Common myeloid progenitor, CD34-positive (primary cell): ENCODE measurements at regions not wholly inside any gene's neighbourhood (a gene's known extent, or its start where the extent isn't known, plus 50 kb on each side); places are given as distances from the start of the nearest gene placed in this dataset.

Source experiments
- CTCF ChIA-PET: fragments of 350-600 bp; sonication (Branson Sonifier 250); formaldehyde crosslinking; loops from one replicate; lab custom pipeline; 2021; ENCODE audit warnings: antibody characterized with exemption; lab: Charles Lee
- POLR2A ChIA-PET: fragments of 350-600 bp; sonication (Branson Sonifier 250); formaldehyde crosslinking; loops from one replicate; lab custom pipeline; 2021; ENCODE audit warnings: antibody characterized with exemption; lab: Charles Lee
- DNase-seq, 3 donors: peaks; one replicate each; pipeline versions ENCODE4 v3.0.0 to v3.0.0-alpha.2; 2013
- H3K27ac ChIP-seq, 2 experiments: 1 replicate in 1 of 2; 2 replicates in 1 of 2; pipeline ENCODE4 v1.7.0; 2013; ENCODE audit warnings: inconsistent platforms in 2 of 2, low read length in 2 of 2, mild to moderate bottlenecking in 2 of 2, low read depth in 1 of 2, moderate library complexity in 1 of 2; ENCODE audit not compliant: severe bottlenecking in 2 of 2, insufficient read depth in 1 of 2, poor library complexity in 1 of 2
- H3K27me3 ChIP-seq, 5 experiments: replicated peaks in 2 of 5; 1 replicate in 3 of 5; 2 replicates in 2 of 5; pipeline versions ENCODE4 v1.6.1 to v1.7.0; 2013; ENCODE audit warnings: low read length in 4 of 5, mild to moderate bottlenecking in 2 of 5, moderate library complexity in 2 of 5, inconsistent platforms in 1 of 5; ENCODE audit not compliant: insufficient read depth in 5 of 5, control insufficient read depth in 4 of 5
- H3K36me3 ChIP-seq, 4 experiments: 1 replicate in 2 of 4; 2 replicates in 2 of 4; pipeline versions ENCODE4 v1.6.1 to v1.7.0; 2013; ENCODE audit warnings: low read length in 3 of 4, control low read depth in 1 of 4, mild to moderate bottlenecking in 1 of 4; ENCODE audit not compliant: control insufficient read depth in 4 of 4, insufficient read depth in 4 of 4
- H3K4me1 ChIP-seq, 4 experiments: 1 replicate in 3 of 4; 2 replicates in 1 of 4; pipeline versions ENCODE4 v1.6.1 to v1.7.1; 2013; ENCODE audit warnings: low read length in 3 of 4, mild to moderate bottlenecking in 3 of 4, control low read depth in 1 of 4, inconsistent platforms in 1 of 4, moderate library complexity in 1 of 4; ENCODE audit not compliant: control insufficient read depth in 4 of 4, insufficient read depth in 4 of 4; ENCODE audit errors: control extremely low read depth in 1 of 4
- H3K4me3 ChIP-seq, 7 experiments: 1 replicate in 4 of 7; 2 replicates in 3 of 7; pipeline versions ENCODE4 v1.5.1 to v1.7.0; 2013; ENCODE audit warnings: mild to moderate bottlenecking in 7 of 7, low read length in 6 of 7, moderate library complexity in 6 of 7, inconsistent platforms in 2 of 7, low read depth in 2 of 7, control low read depth in 1 of 7; ENCODE audit not compliant: insufficient read depth in 4 of 7, control insufficient read depth in 1 of 7; ENCODE audit errors: extremely low read depth in 1 of 7
- H3K9me3 ChIP-seq, 5 experiments: 1 replicate in 4 of 5; 2 replicates in 1 of 5; pipeline versions ENCODE4 v1.6.1 to v1.7.1; 2013; ENCODE audit warnings: low read length in 4 of 5, mild to moderate bottlenecking in 2 of 5, inconsistent platforms in 1 of 5, low read depth in 1 of 5, moderate library complexity in 1 of 5; ENCODE audit not compliant: control insufficient read depth in 4 of 5, insufficient read depth in 2 of 5; ENCODE audit errors: control extremely low read depth in 1 of 5
- WGBS: methylation state at CpG from one replicate; pipeline ENCODE4 v1.1.5; 2013; ENCODE audit not compliant: insufficient coverage; 5-methylcytosine and 5-hydroxymethylcytosine counted together

DNA sequence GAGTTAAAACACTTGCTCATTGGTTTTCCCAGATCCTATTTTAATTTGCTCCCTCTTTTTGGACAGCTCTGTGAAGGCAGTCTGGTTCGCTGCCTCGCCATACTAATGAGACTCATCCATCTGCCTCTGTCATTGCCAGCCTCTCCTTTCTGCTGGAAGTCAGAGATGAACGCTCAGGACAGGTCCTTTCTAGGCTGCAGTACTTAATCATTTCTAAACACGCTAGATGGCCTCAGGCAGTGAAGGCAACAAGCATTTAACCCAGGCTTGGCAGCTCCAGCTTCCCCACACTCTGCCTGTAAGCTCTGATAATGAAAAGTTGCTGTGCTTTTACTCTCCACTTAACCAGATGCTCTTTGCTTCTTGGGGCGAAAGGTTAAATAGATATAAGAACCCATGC, 286.7 kb upstream of the POU3F2 start:
- Histone ChIP-seq H3K4me1 (no peaks in the 10 kb centered on the region), H3K36me3 (no peaks in the 10 kb centered on the region), H3K9me3 (no peaks in the 10 kb centered on the region), H3K27me3 (no peaks in the 10 kb centered on the region), H3K4me3 (no peak overlapping the region), H3K27ac (no peak overlapping the region)
- ChIA-PET CTCF (no interaction called here), POLR2A (no interaction called here)
- 76% methylated on average over 4 of the region's 5 CpGs for WGBS
- DNase-seq = no peak

DNA sequence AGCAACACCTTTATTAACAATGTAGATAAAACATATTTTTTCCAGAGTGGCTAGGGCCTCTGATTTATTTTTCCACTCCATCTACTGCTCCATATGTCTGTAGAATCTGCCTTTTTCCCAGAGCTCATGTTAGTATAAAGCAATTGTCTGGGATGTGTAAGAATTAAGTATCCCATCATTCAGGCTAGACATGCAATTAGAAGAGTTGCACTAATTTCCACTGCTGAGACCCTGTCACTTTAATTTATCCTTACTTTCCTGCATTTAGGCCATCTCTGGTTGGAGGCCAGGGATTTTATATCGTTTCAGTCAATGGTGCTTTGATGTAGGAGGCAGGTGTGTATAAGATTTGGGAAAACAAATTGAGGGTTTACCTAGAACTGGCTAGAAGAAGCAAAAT, 286.1 kb upstream of the POU3F2 start:
- CTCF ChIA-PET = no interaction called here
- Histone ChIP-seq H3K9me3 (no peaks in the 10 kb centered on the region), H3K4me3 (no peak overlapping the region), H3K4me1 (no peaks in the 10 kb centered on the region), H3K27ac (no peak overlapping the region), H3K27me3 (no peaks in the 10 kb centered on the region), H3K36me3 (no peaks in the 10 kb centered on the region)
- WGBS = no CpG with 5 or more reads among the region's 1 CpG
- no peak for DNase-seq
- POLR2A ChIA-PET = no interaction called here

DNA sequence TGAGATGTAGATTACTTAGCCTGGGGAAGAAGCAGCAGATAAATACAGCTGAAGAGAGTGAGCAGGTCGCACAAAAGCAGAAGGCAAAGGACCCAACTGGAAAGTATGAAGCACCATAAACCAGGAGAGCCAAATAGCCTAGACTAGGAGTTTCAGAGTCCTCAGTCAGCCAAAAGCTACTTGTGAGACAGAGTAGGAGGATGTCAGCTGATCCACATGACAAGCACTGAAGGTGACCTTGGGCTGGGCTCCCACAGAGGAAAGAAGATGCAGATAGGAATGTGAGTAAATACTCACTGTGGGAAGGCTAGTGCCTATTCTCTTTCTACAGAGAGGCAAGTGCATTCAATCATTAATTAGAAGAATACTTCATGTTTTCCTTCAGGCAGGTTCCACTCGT, 274.0 kb upstream of the POU3F2 start:
- no peaks in the 10 kb centered on the region for H3K4me1 ChIP-seq
- ChIA-PET CTCF (no interaction called here), POLR2A (no interaction called here)
- no peak for DNase-seq
- no peak overlapping the region for H3K27ac ChIP-seq
- H3K9me3 ChIP-seq = no peaks in the 10 kb centered on the region
- H3K27me3 ChIP-seq = no peaks in the 10 kb centered on the region
- WGBS = 83% methylated on average over 2 of the region's 2 CpGs
- H3K4me3 ChIP-seq = no peak overlapping the region
- H3K36me3 ChIP-seq = no peaks in the 10 kb centered on the region

DNA sequence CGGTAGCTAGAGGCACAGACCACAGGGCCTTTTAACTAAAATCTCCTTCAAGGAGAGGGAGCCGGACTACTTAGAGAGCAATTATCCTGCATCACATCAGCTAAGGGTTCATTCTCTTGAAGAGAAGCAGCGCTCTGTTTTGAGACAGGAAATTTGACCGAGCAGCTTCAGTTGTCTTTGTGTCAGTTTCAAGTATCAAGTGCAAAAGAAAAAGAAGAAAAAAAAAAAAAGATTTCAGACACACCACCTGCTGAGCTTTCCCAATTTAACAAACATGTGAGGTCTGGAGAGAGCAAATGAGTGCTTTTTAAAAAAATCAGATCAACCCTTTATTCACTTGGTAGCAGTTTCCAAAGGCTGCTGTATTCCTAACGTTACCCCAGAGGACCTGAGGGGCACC, 273.5 kb upstream of the POU3F2 start:
- Histone ChIP-seq H3K27me3 (no peaks in the 10 kb centered on the region), H3K4me1 (no peaks in the 10 kb centered on the region), H3K27ac (no peak overlapping the region), H3K9me3 (no peaks in the 10 kb centered on the region), H3K4me3 (no peak overlapping the region), H3K36me3 (no peaks in the 10 kb centered on the region)
- no peak for DNase-seq
- POLR2A ChIA-PET = no interaction called here
- CTCF ChIA-PET = no interaction called here
- WGBS = 81% methylated on average over 3 of the region's 5 CpGs

DNA sequence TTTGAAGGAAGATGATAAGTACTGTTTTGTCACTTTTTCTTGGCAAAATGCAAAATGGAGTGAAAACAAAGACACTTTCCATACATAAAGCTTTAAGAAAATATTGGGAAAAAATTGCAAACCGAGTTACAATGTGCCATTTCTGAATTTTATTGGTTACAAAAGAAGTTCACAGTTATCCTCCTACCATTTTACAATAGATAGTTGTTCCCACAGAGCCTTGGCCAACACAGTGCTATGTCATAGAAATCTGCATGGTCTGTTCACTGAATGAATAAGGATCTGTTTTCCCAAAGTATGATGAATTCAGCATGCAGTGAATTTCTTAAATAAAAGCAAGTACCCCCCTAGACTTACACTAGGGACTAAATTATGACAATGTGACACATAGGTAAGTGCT, 268.2 kb upstream of the POU3F2 start:
- POLR2A ChIA-PET = no interaction called here
- WGBS = no CpG with 5 or more reads among the region's 1 CpG
- DNase-seq = no peak

DNA sequence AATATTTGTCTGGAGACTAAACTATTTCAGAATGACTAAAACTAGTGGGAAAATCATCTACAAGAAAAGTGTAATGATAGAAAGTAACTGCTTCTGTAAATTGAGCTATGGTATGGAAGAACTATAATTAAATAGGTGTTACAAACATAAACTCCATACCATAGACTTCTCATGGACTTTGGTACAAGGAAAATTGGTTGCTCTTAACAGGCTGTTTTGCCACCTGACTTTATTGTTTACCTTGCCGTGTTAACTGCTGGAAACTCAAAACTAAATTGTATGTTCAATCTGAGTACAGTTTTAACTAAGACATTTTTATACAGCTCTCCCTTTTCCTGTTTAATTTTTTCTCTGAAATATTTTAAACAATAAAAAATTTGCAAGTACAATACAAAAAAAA, 261.8 kb upstream of the POU3F2 start:
- POLR2A ChIA-PET = no interaction called here
- DNase-seq = no peak
- WGBS = no CpG with 5 or more reads among the region's 1 CpG

More for the DNA sequence above, 268.2 kb upstream of the POU3F2 start:
- H3K4me1 ChIP-seq = no peaks in the 10 kb centered on the region
- no peak overlapping the region for H3K27ac ChIP-seq
- no peaks in the 10 kb centered on the region for H3K36me3 ChIP-seq
- CTCF ChIA-PET = no interaction called here
- H3K27me3 ChIP-seq = no peaks in the 10 kb centered on the region
- H3K9me3 ChIP-seq = no peaks in the 10 kb centered on the region
- H3K4me3 ChIP-seq = no peak overlapping the region

DNA sequence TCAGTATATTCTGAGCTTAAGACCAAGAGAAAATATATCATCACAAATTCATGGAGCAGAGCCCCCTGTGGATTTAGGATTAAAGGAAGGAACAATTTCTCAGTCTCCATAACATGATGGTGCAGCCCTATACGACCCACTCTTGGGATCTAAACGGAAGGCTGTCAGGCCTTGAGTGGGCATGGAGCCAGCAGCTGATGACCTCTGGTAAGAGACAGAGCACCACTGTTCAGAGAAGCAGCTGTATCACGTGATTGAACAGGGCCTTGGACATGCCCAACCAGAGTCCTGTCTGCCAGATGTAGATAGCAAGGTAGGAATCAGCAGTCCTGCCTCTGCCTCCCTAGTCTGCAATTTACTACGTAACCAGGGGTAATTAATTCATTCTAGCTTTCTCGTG, 259.4 kb upstream of the POU3F2 start:
- DNase-seq = no peak
- H3K36me3 ChIP-seq = no peaks in the 10 kb centered on the region
- no peak overlapping the region for H3K27ac ChIP-seq
- H3K4me1 ChIP-seq = no peaks in the 10 kb centered on the region
- 84% methylated on average over 5 of the region's 5 CpGs for WGBS
- ChIA-PET POLR2A (no interaction called here), CTCF (no interaction called here)
- H3K27me3 ChIP-seq = no peaks in the 10 kb centered on the region
- no peak overlapping the region for H3K4me3 ChIP-seq
- no peaks in the 10 kb centered on the region for H3K9me3 ChIP-seq

More for the DNA sequence above, 261.8 kb upstream of the POU3F2 start:
- Histone ChIP-seq H3K4me1 (no peaks in the 10 kb centered on the region), H3K27me3 (no peaks in the 10 kb centered on the region), H3K4me3 (no peak overlapping the region), H3K27ac (no peak overlapping the region), H3K9me3 (no peaks in the 10 kb centered on the region), H3K36me3 (no peaks in the 10 kb centered on the region)
- CTCF ChIA-PET = no interaction called here
